NCI-H1436 (cell line): ENCODE measurements at regions not wholly inside any gene's neighbourhood (a gene's known extent, or its start where the extent isn't known, plus 50 kb on each side); places are given as distances from the start of the nearest gene placed in this dataset.
A peak's percentile ranks its signal among the peaks of the same experiment; 100 is the strongest.
"Not testable (repeated sequence)": the region's sequence is repeated elsewhere in the genome, so short reads cannot be mapped to it uniquely, and the experiment has no call there.

Source experiments
- DNase-seq: peaks from one replicate; lab custom pipeline; 2025; lab: John Stamatoyannopoulos, UW

DNA sequence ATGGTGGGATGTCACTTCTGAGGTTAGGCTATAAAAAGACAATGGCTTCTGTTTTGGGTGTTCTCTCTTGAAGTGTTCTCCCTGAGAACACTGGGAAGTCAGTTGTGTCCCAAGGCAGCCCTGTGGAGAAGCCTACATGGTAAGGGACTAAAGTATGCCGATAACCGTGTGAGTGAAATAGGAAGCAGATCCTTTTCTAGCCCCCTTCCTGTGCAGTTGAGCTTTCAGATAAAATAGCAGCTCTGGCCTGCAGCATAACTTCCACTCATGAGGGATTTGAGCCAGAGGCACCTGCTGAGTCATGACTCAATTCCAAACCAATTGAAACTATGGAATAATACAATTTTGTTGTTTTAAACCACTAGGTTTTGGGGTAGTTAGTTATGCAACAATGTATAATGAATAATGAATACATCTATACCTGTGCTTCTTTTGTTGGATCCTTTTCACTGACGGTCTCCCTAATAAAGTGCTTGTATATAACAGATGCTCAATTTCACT is 241.6 kb downstream of the TFAP2B start:
- DNase-seq, result no peak

DNA sequence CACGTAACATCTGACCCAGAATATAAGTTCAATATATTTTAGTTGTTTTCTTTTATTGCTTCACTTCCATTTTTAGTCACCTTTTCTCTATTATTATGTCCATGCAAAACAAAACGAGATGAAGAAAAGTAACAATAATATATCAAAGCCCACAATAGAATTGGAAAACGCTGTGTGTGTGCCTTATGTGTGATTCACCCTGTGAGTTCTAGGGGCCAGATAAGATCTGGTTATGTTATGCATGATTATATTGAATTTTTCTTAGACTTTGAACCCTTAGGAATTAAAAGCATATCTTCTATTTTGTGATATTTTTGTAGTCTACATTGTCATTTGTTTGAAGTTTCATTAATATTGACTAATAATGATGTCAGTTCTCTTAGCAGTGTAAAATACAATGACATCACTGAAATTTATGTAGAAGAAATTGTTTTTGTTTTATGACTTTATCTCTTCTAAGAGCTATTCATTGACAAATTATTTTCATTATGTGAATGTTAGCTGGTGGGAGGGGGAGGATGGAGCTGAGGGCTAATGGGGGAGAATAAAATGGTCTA is 243.6 kb downstream of the TFAP2B start:
- DNase-seq, result no peak

DNA sequence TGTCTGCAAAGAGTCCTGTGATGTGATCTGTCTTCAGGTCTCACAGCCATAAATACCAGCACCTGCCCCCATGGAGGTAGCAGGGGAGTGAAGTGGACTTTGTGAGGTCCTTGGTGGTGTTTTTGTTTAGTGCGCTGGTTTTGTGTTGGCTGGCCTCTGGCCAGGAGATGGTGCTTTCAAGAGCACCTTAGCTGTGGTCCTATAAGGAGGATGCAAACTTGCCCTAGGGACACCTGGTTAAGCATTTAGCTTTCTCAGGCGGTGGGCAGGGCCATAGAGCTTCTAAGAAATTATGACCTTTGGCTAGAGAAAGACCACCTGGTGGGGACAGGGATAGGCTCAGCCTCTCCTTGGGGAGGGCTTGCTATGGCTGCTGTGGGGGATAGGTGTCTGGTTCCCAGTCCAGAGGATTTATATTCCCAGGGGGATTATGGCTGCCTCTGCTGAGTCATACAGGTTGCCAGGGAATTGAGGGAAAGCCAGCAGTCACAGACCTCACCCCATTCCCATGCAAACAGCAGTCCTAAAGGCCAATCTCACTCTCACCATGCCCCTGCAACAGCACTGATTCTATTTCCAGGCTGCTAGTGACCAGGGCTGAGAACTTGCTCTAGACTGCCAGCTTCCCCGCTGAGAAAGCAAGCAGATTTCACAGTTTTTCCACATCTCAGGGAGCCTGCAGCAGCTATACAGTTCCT is 259.3 kb downstream of the TFAP2B start:
- DNase-seq, result peak; percentile 23

DNA sequence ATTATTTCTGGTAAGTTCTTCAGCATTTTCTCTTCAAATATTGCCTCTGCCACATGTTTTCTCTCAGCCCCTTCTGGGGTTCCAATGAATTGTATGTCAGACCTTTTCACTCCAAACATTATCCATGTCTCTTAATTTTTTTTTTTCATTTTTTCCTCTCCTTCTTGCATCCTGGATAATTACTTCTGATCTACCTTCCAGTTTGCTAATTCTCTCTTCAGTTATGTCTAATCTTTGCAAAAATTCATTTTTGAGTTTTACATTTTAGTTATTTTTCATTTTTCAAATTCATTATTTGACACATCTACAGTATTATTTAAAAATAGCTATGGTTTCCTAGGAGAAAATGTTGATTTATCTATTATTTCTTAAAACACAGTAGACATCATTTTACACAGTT is 271.7 kb downstream of the TFAP2B start:
- DNase-seq, result no peak

DNA sequence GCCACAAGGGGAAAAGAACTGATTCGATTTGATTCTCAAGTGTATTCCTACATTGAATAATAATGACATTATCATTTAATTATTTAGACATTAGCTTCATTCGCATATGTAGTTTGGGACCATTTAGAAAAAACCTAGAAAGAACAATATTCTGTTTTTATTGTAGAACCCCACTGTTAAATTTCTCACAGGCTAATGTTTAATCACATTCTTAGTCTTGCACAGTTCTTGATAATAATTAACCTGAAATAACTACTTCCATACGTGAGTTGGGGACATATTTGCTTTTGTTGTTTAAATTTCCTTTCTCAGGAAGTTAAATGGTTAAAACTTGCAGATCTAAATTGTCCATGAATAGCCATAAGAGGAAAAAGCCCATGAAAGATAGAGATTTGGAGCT is 275.2 kb downstream of the TFAP2B start:
- DNase-seq, result no peak

DNA sequence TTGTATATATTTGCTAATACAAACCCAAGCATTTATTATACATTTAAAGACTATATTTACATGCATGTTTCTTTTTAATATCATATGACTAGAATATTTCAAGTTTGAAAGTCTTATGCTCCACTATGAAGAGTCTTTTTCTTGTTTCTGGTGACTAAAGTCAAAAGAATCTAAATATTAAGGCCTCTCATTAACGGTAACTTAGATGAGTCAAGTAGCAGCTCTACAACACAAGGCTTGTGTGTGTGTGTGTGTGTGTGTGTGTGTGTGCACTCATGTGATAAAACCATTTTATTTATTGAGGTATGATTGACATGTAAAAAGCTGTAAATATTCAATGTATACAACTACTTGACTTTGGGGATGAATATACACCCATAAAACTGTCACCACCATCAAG is 275.6 kb downstream of the TFAP2B start:
- DNase-seq, result no peak

DNA sequence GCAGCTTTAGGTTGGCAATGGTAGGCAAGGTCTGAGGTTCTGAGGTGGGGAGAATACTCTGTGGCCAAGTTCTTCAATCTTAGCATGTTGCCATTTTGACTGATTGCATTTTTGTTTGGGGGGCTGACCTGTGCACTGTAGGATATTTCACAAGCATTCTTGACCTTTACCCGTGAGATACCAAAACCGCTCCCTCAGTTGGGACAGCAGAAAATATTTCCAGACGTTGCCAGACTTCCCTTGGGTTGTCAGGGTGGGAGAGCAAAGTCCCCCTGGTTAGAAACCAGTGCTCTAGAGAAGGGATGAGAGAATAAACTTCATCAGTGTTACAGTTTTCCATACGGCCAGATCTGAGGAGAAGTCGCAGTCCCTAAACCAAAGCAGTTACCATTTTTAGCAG is 279.6 kb downstream of the TFAP2B start:
- DNase-seq, result no peak

DNA sequence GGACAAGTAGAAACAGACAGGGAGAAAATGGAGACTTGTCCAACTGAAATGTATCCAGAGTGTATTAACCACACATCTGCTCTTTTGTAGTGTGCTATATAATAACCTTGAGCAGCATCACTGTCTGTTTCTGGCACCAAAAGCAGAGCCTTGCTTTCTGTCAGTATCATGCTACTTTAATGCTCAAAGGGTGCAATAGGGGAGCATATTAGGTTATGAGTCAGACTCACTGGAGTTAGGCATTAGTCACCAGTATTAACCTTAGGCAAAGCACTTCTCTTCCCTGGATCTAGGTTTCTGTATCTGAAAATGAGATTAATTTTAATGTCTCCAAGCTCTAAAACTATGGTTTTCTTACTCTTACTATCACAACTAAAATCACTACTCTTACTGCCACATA is 280.1 kb downstream of the TFAP2B start:
- no peak for DNase-seq

DNA sequence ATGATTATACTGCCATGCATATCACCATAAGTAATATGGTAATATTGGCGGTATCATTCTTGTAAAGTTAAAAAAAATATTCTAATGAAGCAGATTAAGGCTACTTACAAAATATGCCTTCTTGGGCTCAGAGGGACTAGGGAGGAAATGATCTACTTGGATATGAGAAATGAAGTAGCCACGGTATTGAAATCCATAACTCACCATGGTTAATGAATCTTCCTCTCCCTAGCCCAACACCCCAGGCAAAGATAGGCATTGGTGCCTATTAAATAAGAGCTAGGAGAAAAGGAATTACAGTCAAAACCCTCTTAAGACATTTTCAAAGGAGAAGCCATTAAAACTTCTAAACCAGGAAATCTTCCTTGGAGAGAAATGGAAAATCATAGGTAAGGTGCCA is 280.5 kb downstream of the TFAP2B start:
- DNase-seq, result no peak

DNA sequence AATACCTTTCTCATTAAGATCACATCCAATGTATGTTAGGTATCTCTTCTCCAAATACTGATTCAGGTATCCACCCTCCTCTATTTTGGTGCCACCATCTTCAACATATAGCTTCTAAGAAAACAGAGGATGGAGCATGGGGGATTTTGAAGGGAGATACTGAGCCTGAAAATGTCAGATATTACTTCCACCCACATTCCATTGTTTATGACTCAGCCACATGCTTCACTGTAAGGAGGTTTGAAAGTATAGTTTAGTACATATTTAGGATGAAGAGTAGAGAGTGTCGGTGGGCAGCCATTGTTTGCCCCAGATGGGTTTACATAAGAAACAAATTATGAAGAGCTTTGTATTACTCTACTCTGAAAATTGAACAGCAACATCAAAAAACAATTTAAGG is 286.7 kb downstream of the TFAP2B start:
- DNase-seq, result no peak

DNA sequence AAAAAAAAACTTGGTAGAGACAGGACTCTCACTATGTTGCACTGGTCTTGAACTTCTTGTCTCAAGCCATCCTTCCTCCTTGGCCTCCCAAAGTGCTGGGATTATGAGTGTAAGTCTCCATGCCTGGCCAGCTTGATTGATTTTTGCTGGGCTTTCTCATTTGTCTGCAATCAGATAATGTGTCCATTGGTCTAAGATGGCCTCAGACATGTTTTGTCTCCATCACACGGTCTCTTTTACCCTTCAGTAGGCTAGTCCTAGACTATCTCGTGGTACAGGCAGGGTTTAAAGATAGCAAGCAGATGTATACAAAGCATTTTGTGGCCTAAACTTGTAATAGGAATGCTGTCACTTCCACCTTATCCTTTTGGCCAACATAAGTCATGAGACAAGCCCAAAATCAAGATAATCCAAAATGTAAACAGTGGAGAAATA is 289.1 kb downstream of the TFAP2B start:
- DNase-seq, result no peak

DNA sequence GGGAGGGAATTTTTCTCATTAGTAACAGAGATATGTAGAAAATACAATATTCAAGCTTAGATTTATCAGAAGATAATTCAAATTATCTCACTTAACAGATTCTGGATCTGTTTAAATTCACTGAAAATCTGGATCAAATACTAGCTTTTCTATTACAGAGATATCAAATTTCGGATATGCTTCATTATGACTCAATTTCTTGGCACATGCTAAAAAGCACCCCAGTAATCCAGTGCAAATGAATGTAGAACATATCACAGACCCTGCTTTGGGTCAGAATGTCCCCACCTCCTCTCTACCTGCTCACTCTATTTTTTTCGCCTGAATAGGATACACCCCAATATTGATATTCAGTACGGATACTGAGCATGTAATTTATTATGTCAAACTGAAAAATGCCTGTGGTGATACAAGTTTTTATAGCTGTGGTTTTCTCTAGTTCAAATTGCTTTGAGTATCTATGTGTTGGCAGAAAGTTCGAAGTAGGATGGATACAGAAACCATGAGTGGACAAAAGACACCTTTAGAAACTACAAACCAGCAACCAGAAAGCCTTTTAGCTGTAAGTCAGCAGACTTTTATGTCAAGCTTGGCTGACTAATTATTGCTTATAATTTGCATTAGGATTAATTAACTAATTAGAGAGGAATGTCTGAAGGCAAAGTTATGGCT is 290.0 kb downstream of the TFAP2B start:
- no peak for DNase-seq

DNA sequence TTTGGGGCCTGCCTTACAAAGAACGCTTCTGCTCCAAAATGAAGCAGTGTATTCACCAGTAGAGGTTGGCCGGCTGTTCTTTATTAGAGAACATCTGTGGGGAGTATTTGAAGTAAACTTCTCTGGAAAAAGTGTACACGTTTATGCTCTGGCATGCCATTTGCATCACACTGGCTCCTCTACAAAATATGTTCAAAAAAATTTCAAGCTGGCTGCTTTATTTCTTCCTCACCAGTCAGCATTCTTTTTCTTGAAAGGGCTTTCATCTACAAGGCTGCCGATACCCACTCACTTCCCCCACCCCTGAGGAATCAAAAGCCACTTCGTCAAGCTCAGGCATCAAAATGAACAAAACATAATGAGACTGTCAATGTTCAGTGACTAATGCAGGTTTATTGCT is 294.1 kb downstream of the TFAP2B start:
- peak; percentile 6 for DNase-seq

DNA sequence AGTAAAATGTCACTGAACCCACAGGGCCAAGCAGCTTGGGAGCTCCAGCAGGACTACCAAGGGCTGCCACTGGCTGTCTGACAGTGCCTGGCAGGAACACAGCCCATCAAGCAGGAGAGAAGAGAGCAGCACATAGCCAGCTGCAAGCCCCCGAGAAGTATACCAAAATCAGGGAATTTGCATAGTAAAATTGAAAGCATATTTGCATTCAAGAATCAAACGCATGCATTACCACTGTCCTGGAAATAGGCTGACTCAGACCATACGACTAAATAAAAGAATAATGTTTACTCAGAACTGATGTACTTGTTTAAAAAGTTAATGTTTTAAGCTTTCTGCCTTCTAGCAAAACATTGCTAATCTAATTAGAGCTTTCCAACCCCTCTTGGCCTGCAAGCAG is 298.1 kb downstream of the TFAP2B start:
- DNase-seq, result no peak

DNA sequence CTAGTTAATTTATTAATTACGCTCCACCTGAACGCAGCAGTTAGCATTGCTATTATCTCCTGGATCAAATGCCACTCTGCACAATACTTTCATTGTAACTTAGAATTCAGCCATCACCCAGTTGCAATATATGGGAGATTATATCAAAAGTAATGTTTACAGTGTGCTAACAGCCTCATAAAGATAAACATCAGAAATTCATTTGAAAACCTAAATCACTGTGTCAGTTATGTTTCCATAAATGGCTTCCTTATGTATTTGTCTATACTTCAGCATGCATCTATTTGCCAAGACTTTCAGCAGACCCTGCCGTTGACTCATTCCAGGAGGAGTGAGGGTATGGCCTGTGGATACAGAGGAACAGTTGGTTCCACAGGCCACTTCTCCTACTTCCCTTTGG is 300.1 kb downstream of the TFAP2B start:
- DNase-seq, result no peak

DNA sequence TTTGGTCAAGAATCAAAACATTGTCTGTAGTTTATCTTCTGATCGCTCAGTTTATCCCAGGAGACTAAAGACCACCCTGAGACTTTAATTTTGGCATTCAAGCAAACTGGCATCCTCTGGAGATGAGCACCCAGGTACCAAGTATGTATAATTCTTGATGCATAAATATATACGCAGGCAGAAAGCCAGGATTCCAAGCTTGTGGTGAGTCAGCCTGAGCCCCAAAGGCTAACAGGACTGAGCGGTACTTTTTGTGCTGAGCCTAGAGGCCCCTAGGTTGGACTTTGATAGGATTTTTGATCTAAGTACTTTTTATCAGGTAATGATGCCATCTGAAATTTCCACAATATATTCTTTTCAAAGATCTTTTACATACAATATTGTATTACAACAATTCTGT is 301.3 kb downstream of the TFAP2B start:
- DNase-seq, result no peak

DNA sequence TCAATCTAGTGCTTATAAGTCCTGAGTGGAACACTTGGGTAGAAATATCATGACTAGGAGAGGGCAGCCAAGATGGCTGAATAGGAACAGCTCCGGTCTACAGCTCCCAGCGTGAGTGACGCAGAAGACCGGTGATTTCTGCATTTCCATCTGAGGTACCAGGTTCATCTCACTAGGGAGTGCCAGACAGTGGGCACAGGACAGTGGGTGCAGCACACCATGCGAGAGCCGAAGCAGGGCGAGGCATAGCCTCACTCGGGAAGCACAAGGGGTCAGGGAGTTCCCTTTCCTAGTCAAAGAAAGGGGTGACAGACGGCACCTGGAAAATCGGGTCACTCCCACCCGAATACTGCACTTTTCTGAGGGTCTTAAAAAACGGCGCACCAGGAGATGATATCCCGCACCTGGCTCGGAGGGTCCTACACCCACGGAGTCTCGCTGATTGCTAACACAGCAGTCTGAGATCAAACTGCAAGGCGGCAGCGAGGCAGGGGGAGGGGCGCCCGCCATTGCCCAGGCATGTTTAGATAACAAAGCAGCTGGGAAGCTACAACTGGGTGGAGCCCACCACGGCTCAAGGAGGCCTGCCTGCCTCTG is 302.8 kb downstream of the TFAP2B start:
- DNase-seq, result not testable (repeated sequence)

DNA sequence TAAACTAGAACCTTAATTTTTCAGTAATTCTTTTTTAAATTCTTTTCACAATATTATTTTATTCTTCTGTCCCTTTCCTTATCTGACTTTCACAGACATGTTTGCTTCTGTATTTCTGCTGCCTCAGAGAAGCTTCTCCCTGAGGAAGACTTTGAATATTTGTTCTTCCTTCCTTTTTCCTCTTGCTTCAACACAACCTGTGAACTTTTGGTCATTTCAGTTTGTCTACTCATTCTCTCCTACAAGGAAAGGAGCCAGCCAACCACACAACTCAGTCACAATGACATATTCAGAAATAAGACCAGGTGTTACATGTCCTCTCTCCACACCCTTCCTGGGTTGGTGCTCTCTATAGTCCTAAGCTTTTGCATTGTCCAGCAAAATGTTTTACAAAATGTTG is 310.4 kb downstream of the TFAP2B start:
- DNase-seq, result no peak

DNA sequence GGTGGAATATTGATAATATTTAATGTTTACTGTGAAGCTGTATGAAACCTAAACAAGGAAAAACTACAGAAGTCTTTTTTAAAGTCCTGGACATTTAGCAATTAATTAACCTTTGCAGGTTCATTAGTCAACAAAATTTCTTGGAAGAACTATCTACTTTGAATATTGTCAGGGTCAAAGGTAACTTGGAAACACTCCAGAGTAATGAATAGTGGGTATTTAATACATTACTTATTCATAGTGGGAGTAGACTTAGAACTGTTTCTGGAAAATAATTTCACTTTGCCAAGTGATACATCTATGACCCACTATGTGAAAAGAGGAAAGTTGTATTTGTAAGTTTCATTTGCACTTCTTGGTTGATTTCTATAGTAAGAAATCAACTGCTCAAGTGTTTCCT is 319.1 kb downstream of the TFAP2B start:
- no peak for DNase-seq

DNA sequence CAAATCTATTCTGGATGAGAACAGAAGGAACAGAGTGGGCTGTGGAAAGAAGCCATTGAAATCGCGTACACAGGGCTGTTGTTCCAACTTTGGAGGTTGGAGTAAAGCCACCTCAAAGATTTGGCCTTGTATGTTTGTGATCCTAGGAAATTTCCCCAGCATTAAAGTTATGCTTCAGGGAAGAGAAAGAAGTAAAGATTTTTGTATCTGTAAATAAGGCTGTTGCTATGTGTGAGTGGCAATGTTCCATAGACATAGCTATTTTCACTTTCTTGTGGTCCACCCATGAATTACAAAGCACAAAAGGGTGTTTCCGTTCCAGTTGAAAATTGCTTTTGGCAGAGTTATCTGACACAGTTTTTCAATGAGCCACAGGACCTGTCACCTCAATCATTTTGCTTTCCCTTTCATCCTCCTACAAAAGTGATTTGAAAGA is 321.3 kb downstream of the TFAP2B start:
- no peak for DNase-seq

DNA sequence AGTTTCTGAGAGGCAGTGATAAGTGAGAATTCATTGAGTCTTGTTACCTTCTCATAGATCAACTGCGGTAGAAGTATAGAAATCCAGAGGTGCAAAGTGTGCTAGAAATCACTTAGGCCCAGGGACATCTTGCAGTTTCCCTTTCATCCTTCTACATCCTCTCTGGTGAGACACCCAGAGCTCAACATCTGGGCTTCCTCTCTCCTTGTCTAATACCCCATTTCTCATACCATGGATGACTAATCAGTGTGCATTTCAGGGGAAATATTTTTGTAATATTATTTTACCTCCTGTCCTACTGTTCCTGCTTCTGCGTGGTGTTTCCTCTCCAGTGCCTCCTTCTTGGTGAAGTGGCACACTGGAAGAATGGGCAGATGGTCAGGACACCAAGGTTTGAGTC is 322.4 kb downstream of the TFAP2B start:
- no peak for DNase-seq

DNA sequence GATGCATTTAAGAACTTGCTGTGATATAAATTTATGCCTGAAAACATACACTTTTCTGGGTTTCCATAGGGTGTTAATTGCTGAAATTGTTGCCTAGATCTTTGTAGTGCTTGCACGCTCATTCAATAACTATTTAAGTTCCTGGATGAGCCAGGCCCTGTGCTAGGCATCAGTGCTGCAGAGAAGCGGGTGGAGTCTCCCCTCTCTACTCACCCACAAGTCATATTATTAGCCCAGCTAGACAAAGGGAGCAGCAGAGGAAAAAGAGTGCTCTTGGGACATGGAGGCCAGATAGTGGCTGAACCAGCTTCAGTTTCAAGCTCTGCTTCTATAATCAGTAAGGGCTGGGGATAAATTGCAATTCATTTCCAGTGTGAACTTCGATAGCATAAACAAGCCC is 329.1 kb downstream of the TFAP2B start:
- no peak for DNase-seq

DNA sequence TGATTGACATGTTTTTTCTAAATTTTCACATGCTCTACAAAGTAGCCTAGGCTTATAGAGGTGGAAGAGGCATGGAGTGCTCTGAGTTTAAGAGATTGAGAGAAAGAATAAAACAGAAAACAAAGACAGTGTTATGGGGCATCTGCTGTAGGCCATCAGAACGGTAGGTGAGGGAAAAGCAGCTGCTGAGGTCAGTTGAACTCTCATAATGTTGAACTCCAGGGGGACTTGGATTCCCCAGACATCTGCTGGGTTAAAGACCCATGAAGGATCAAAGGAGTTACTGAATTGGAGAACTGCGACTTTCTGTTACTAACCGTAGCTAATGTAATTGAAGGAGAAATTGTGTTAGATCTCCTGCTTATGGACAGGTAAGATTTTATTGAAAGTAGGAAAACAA is 333.9 kb downstream of the TFAP2B start:
- DNase-seq, result no peak
